Right ventricle myocardium superior (tissue), 1 donor: ENCODE measurements at regions not wholly inside any gene's neighbourhood (a gene's known extent, or its start where the extent isn't known, plus 50 kb on each side); places are given as distances from the start of the nearest gene placed in this dataset.
A peak's percentile ranks its signal among the peaks of the same experiment; 100 is the strongest.

ENCODE experiments used
- ATAC-seq: fragments of 200-7000 bp; cut with Tn5 transposase; one replicate; pipeline ENCODE4 v1.9.1; 2020; ENCODE audit warnings: mild to moderate bottlenecking; ENCODE audit not compliant: poor library complexity
- DNase-seq: peaks from one replicate; pipeline ENCODE4 v3.0.0-alpha.2; 2020
- intact Hi-C: fragments of 100-400 bp; cut with DNase I; formaldehyde crosslinking; loops from one replicate; pipeline ENCODE4 v1.11.2; 2022
- donor health status: DM: no; HTN: yes; CAD: no; lungs with severe emphysema.

- DNase-seq (no peak), ATAC-seq (no peak)
- intact Hi-C loops, result no loop called here
Measured at GRCh38 chr2:38213619-38214167, 137.7 kb upstream of the CYP1B1 start.

GRCh38 chr2:38212312-38212711 lies 136.4 kb upstream of the CYP1B1 start:
- intact Hi-C loops, result no loop called here
- no peak for ATAC-seq
- DNase-seq, result no peak

GRCh38 chr2:38207168-38207567 lies 131.2 kb upstream of the CYP1B1 start:
- ATAC-seq, result no peak
- intact Hi-C loops, result no loop called here

GRCh38 chr2:38203446-38203810 lies 127.5 kb upstream of the CYP1B1 start:
- intact Hi-C loops, result no loop called here
- ATAC-seq (no peak), DNase-seq (no peak)

More at GRCh38 chr2:38207168-38207567, 131.2 kb upstream of the CYP1B1 start:
- no peak for DNase-seq

GRCh38 chr2:38202713-38203445 lies 126.9 kb upstream of the CYP1B1 start:
- DNase-seq (no peak), ATAC-seq (no peak)
- intact Hi-C loops, result no loop called here

GRCh38 chr2:38201784-38202183 lies 125.8 kb upstream of the CYP1B1 start:
- intact Hi-C loops, result no loop called here
- ATAC-seq, result no peak
- DNase-seq, result no peak

GRCh38 chr2:38200598-38200997 lies 124.6 kb upstream of the CYP1B1 start:
- intact Hi-C loops, result no loop called here
- ATAC-seq, result no peak
- DNase-seq, result no peak

GRCh38 chr2:38199127-38199526 lies 123.2 kb upstream of the CYP1B1 start:
- no peak for ATAC-seq
- intact Hi-C loops, result no loop called here
- no peak for DNase-seq

- DNase-seq, result no peak
Measured at GRCh38 chr2:38194751-38195150, 118.8 kb upstream of the CYP1B1 start.

GRCh38 chr2:38192976-38193375 lies 117.0 kb upstream of the CYP1B1 start:
- no peak for DNase-seq
- no peak for ATAC-seq
- intact Hi-C loops, result no loop called here

More at GRCh38 chr2:38194751-38195150, 118.8 kb upstream of the CYP1B1 start:
- intact Hi-C loops, result no loop called here
- ATAC-seq, result no peak

- intact Hi-C loops, result no loop called here
- ATAC-seq (no peak), DNase-seq (no peak)
Measured at GRCh38 chr2:38192046-38192445, 116.1 kb upstream of the CYP1B1 start.

- DNase-seq (no peak), ATAC-seq (no peak)
- intact Hi-C loops, result no loop called here
Measured at GRCh38 chr2:38191516-38191915, 115.6 kb upstream of the CYP1B1 start.

GRCh38 chr2:38190542-38191218 lies 114.7 kb upstream of the CYP1B1 start:
- intact Hi-C loops, result no loop called here
- DNase-seq (no peak), ATAC-seq (no peak)

- ATAC-seq (peak; percentile 93), DNase-seq (peak; percentile 84)
- intact Hi-C loops, result no loop called here
Measured at GRCh38 chr2:38187541-38188011, 111.6 kb upstream of the CYP1B1 start.

- no peak for DNase-seq
- ATAC-seq, result no peak
- intact Hi-C loops, result no loop called here
Measured at GRCh38 chr2:38185012-38185491, 109.1 kb upstream of the CYP1B1 start.

GRCh38 chr2:38182492-38183003 lies 106.6 kb upstream of the CYP1B1 start:
- DNase-seq (no peak), ATAC-seq (no peak)
- intact Hi-C loops, result no loop called here

- DNase-seq (no peak), ATAC-seq (no peak)
- intact Hi-C loops, result no loop called here
Measured at GRCh38 chr2:38181806-38182491, 106.0 kb upstream of the CYP1B1 start.

- intact Hi-C loops, result no loop called here
- ATAC-seq (no peak), DNase-seq (no peak)
Measured at GRCh38 chr2:38180754-38181153, 104.8 kb upstream of the CYP1B1 start.
